Endothelial cell of umbilical vein (primary cell): ENCODE measurements at regions not wholly inside any gene's neighbourhood (a gene's known extent, or its start where the extent isn't known, plus 50 kb on each side); places are given as distances from the start of the nearest gene placed in this dataset.

ENCODE experiments used
- BruUV-seq: library from RNA; stranded (reverse); fragments of 400-500 nt; replicated peaks from 2 replicates; lab custom pipeline; 2021; lab: Mats Ljungman, UMichigan
- CTCF ChIA-PET: fragments of 300-600, 350-600 bp; sonication (Branson Sonifier 250); formaldehyde crosslinking; loops from one replicate; lab custom pipeline; 2021; ENCODE audit warnings: antibody characterized with exemption, inconsistent platforms; lab: Charles Lee
- POLR2A ChIA-PET: fragments of 300-600, 350-600 bp; sonication (Branson Sonifier 250); formaldehyde crosslinking; loops from one replicate; lab custom pipeline; 2021; ENCODE audit warnings: antibody characterized with exemption, inconsistent platforms; lab: Charles Lee
- DNase-seq: peaks from one replicate; pipeline ENCODE4 v3.0.0-alpha.2; 2011; ENCODE audit warnings: low read depth, low spot score
- FAIRE-seq: peaks from 2 replicates; lab custom pipeline; 2011; peaks lifted over from hg19 to GRCh38; lab: Jason Lieb, UNC
- H2AFZ ChIP-seq: 2 replicates; pipeline ENCODE4 v1.6.0; 2012; ENCODE audit warnings: low read depth, low read length, control low read depth, inconsistent platforms
- H3K27ac ChIP-seq: 2 replicates; pipeline ENCODE4 v1.5.1; 2011; ENCODE audit warnings: low read depth, mild to moderate bottlenecking, control low read depth, low read length, moderate library complexity; ENCODE audit not compliant: insufficient read depth
- H3K27me3 ChIP-seq, 2 experiments: 2 replicates each; pipeline versions ENCODE4 v1.6.0 to v1.6.1; 2011; ENCODE audit warnings: low read length in 2 of 2, mixed read lengths in 1 of 2; ENCODE audit not compliant: control insufficient read depth in 2 of 2, insufficient read depth in 2 of 2
- H3K36me3 ChIP-seq, 2 experiments: 2 replicates in 1 of 2; 3 replicates in 1 of 2; pipeline ENCODE4 v1.5.1; 2011; ENCODE audit warnings: low read length in 2 of 2, mild to moderate bottlenecking in 1 of 2, moderate library complexity in 1 of 2; ENCODE audit not compliant: control insufficient read depth in 2 of 2, insufficient read depth in 2 of 2; ENCODE audit errors: extremely low read depth in 1 of 2
- H3K4me1 ChIP-seq: 3 replicates; pipeline ENCODE4 v1.5.1; 2011; ENCODE audit warnings: mild to moderate bottlenecking, low read length; ENCODE audit not compliant: control insufficient read depth, insufficient read depth; ENCODE audit errors: extremely low read depth
- H3K4me2 ChIP-seq: 2 replicates; pipeline ENCODE4 v1.6.1; 2011; ENCODE audit warnings: low read length, control low read depth, mixed read lengths; ENCODE audit not compliant: insufficient read depth
- H3K4me3 ChIP-seq, 3 experiments: fragments of 200-600 bp in 1 of 3; sonication (generic), shearing (Covaris generic) in 1 of 3; replicated peaks in 1 of 3; 2 replicates each; pipeline ENCODE4 v1.5.1; 2011 to 2016; ENCODE audit warnings: control low read depth in 3 of 3, low read length in 3 of 3, mild to moderate bottlenecking in 2 of 3, inconsistent platforms in 1 of 3, low read depth in 1 of 3, moderate library complexity in 1 of 3; ENCODE audit not compliant: insufficient read depth in 1 of 3
- H3K79me2 ChIP-seq: 2 replicates; pipeline ENCODE4 v1.6.0; 2012; ENCODE audit warnings: low read length, inconsistent platforms; ENCODE audit not compliant: control insufficient read depth, insufficient read depth
- H3K9ac ChIP-seq: replicated peaks from 2 replicates; pipeline ENCODE3; 2011; ENCODE audit warnings: low read length, control low read depth; ENCODE audit not compliant: insufficient read depth; ENCODE audit errors: extremely low read depth
- H3K9me1 ChIP-seq: replicated peaks from 3 replicates; pipeline ENCODE4 v1.6.0; 2011; ENCODE audit warnings: mild to moderate bottlenecking, low read length; ENCODE audit not compliant: control insufficient read depth, insufficient read depth; ENCODE audit errors: extremely low read depth
- H3K9me3 ChIP-seq: replicated peaks from 2 replicates; pipeline ENCODE4 v1.5.1; 2012; ENCODE audit warnings: low read length, inconsistent platforms; ENCODE audit not compliant: control insufficient read depth, insufficient read depth
- H4K20me1 ChIP-seq: replicated peaks from 2 replicates; pipeline ENCODE3; 2011; ENCODE audit warnings: mild to moderate bottlenecking, low read length; ENCODE audit not compliant: control insufficient read depth, insufficient read depth; ENCODE audit errors: extremely low read depth
- EZH2 ChIP-seq: IDR thresholded peaks from 2 replicates; pipeline ENCODE4 v1.6.1; 2012; ENCODE audit warnings: borderline replicate concordance, low read depth, mild to moderate bottlenecking, moderate library complexity, low read length, inconsistent platforms; ENCODE audit not compliant: severe bottlenecking
- FOS ChIP-seq: IDR thresholded peaks from 2 replicates; pipeline ENCODE4 v1.6.1; 2011; ENCODE audit warnings: mild to moderate bottlenecking, low read length, moderate library complexity, borderline replicate concordance; ENCODE audit not compliant: insufficient read depth
- GATA2 ChIP-seq: IDR thresholded peaks from 2 replicates; pipeline ENCODE4 v1.7.0; 2011; ENCODE audit warnings: low read depth, mild to moderate bottlenecking, moderate library complexity, mixed read lengths, low read length; ENCODE audit not compliant: insufficient read length, insufficient read depth
- JUN ChIP-seq: IDR thresholded peaks from 2 replicates; pipeline ENCODE4 v1.6.1; 2011; ENCODE audit warnings: borderline replicate concordance, low read depth; ENCODE audit not compliant: insufficient read length, insufficient read depth
- MAX ChIP-seq: IDR thresholded peaks from 2 replicates; pipeline ENCODE4 v1.6.1; 2011; ENCODE audit not compliant: insufficient read depth, insufficient read length
- MYC ChIP-seq: IDR thresholded peaks from one replicate; pipeline ENCODE4 v1.6.1; 2011; ENCODE audit warnings: mild to moderate bottlenecking, low read depth, low read length
- POLR2A ChIP-seq: IDR thresholded peaks from 2 replicates; pipeline ENCODE4 v1.6.1; 2012; ENCODE audit warnings: low read depth, mild to moderate bottlenecking, control low read depth, low read length
- POLR2AphosphoS5 ChIP-seq: IDR thresholded peaks from 2 replicates; pipeline ENCODE4 v1.6.1; 2012; ENCODE audit warnings: low read depth, mild to moderate bottlenecking, control low read depth, low read length, moderate library complexity; ENCODE audit not compliant: insufficient read depth
- dilution Hi-C: fragments of 300-500 bp; cut with MboI; formaldehyde crosslinking; loops from one replicate; pipeline ENCODE4 v1.15.0; 2019; ENCODE audit warnings: low sequenced_read_pairs; ENCODE audit not compliant: extremely low pct_ligation_motif_present
- intact Hi-C: fragments of 100-400 bp; cut with micrococcal nuclease; formaldehyde crosslinking; loops from one replicate; pipeline ENCODE4 v1.10.0; 2022
- TF ChIP-seq, protein P1 (sequence below), 2 donors: IDR thresholded peaks; 1 replicate in 1 of 2; 2 replicates in 1 of 2; pipeline ENCODE4 v1.5.1; 2011; ENCODE audit warnings: low read length in 2 of 2, mild to moderate bottlenecking in 2 of 2, moderate library complexity in 2 of 2, control low read depth in 1 of 2, inconsistent platforms in 1 of 2, low read depth in 1 of 2; ENCODE audit not compliant: insufficient read depth in 1 of 2; ENCODE audit errors: extremely low read depth in 1 of 2

DNA sequence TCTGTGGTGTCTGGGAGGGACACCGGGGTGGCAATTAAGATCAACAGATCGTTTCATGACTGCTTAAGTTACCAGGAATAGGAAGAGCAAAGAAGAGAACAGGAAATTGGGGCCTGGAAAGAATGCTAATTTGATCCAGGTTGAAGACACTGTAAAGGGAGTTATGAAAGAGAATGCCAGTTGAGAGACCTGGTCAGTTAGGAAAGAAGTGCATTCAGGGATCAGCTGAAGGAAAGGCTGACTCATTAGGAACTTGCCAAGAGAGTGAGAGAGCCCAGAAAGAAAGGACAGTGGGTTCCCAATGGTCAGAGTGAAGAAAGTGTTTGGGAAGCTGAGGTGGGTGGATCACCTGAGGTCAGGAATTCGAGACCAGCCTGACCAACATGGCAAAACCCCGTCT, 119.6 kb downstream of the UBE2U start:
- FAIRE-seq (peak; percentile 8), DNase-seq (no peak)
- no peak overlapping the region for H2AFZ ChIP-seq
- H4K20me1 ChIP-seq: no peaks in the 10 kb centered on the region
- CTCF ChIA-PET: no interaction called here
- no peak overlapping the region for H3K27ac ChIP-seq
- intact Hi-C loops: no loop called here
- peaks cover 8% of the 10 kb centered on the region for H3K4me1 ChIP-seq
- no peaks in the 10 kb centered on the region for H3K27me3 ChIP-seq
- no peaks in the 10 kb centered on the region for H3K79me2 ChIP-seq
- TF ChIP-seq, protein P1, sequence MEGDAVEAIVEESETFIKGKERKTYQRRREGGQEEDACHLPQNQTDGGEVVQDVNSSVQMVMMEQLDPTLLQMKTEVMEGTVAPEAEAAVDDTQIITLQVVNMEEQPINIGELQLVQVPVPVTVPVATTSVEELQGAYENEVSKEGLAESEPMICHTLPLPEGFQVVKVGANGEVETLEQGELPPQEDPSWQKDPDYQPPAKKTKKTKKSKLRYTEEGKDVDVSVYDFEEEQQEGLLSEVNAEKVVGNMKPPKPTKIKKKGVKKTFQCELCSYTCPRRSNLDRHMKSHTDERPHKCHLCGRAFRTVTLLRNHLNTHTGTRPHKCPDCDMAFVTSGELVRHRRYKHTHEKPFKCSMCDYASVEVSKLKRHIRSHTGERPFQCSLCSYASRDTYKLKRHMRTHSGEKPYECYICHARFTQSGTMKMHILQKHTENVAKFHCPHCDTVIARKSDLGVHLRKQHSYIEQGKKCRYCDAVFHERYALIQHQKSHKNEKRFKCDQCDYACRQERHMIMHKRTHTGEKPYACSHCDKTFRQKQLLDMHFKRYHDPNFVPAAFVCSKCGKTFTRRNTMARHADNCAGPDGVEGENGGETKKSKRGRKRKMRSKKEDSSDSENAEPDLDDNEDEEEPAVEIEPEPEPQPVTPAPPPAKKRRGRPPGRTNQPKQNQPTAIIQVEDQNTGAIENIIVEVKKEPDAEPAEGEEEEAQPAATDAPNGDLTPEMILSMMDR (IDR thresholded peaks at IDR 0.05; ENCODE audit: extremely low read depth in 1 of 2, insufficient read depth in 1 of 2, low read depth in 1 of 2, low read length in 2 of 2): no peak
- TF ChIP-seq POLR2A (no peak), MYC (no peak), POLR2AphosphoS5 (no peak), EZH2 (no peak), MAX (no peak), FOS (no peak), JUN (no peak), GATA2 (no peak)
- no peaks in the 10 kb centered on the region for H3K9me1 ChIP-seq
- H3K9ac ChIP-seq: no peak overlapping the region
- no peaks in the 10 kb centered on the region for H3K36me3 ChIP-seq
- no peak overlapping the region for H3K4me2 ChIP-seq
- H3K9me3 ChIP-seq: no peaks in the 10 kb centered on the region
- H3K4me3 ChIP-seq: no peak overlapping the region
- dilution Hi-C loops: no loop called here
- POLR2A ChIA-PET: no interaction called here
- BruUV-seq: no TSS peak
